Stimulated activated memory B cell treated with anti-CD40 and anti-IgM and Interleukin-4, amounts not matched to agents 10 μg/mL and 1 μg/mL and 100 μg/mL, for 72 hours (primary cell): ENCODE measurements at regions not wholly inside any gene's neighbourhood (a gene's known extent, or its start where the extent isn't known, plus 50 kb on each side); places are given as distances from the start of the nearest gene placed in this dataset.

Source experiments
- ATAC-seq: fragments of 150-1000 bp; cut with Tn5 transposase; 2 replicates; pipeline ENCODE4 v1.10.0; 2021
- H3K27ac Mint-ChIP-seq: one replicate; pipeline ENCODE4 v1.8.0; 2022; ENCODE audit warnings: mild to moderate bottlenecking, mixed read lengths
- H3K27me3 Mint-ChIP-seq: one replicate; pipeline ENCODE4 v1.8.0; 2022; ENCODE audit warnings: mixed read lengths
- H3K36me3 Mint-ChIP-seq: one replicate; pipeline ENCODE4 v1.8.0; 2022; ENCODE audit warnings: mixed read lengths
- H3K4me1 Mint-ChIP-seq: one replicate; pipeline ENCODE4 v1.8.0; 2022; ENCODE audit warnings: mixed read lengths
- H3K4me3 Mint-ChIP-seq: one replicate; pipeline ENCODE4 v1.8.0; 2022; ENCODE audit warnings: mild to moderate bottlenecking, moderate library complexity, mixed read lengths
- H3K9me3 Mint-ChIP-seq: one replicate; pipeline ENCODE4 v1.8.0; 2022; ENCODE audit warnings: mixed read lengths

DNA sequence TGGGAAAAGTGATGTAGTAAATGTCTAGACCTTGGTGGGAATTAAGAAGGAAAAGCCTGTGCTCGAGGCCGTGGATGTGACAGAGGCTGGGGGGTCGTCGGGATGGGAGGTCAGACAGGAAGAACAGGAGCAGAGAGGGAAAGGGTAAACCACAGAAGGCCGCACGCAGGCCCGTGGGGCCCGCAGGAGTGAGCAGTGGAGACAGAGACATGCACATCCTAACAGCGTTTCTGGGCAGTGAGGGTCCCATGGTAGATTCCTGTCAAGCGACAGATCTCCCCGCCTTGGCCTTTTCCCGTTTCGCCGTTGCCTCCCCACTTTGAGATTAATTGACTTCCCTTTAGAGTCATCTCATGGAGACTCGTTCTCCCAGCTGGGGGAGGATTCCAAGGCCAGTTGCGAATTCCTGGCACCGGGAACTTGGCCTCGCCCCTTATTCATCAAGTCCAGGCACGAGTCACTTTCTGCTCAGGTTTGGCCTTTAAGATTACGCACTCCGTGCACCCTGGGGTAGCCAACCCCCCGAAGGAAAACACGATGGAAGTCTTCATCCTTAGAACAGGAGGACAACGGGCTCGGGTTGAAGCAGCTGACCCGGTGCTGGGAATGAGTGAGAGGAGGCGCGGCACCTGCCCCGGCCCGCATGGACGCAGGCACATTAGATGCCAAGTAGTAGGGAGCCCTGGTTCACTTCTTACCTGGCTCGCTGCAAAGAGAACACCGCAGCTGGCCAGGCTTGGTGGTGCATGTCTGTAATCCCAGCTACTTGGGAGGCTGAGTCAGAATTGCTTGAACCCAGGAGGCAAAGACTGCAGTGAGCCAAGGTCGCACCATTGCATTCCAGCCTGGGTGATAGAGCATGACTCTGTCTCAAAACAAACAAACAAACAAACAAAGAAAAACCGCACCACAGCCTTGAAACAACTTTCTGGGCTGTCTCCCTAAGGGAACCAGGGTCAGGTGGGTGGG is 315.2 kb upstream of the SHH start:
- Mint-ChIP-seq H3K36me3 (no peaks in the 10 kb centered on the region), H3K4me3 (no peak overlapping the region), H3K27ac (no peak overlapping the region), H3K4me1 (no peaks in the 10 kb centered on the region), H3K27me3 (no peaks in the 10 kb centered on the region), H3K9me3 (peaks cover 5% of the 10 kb centered on the region)
- no peak for ATAC-seq

DNA sequence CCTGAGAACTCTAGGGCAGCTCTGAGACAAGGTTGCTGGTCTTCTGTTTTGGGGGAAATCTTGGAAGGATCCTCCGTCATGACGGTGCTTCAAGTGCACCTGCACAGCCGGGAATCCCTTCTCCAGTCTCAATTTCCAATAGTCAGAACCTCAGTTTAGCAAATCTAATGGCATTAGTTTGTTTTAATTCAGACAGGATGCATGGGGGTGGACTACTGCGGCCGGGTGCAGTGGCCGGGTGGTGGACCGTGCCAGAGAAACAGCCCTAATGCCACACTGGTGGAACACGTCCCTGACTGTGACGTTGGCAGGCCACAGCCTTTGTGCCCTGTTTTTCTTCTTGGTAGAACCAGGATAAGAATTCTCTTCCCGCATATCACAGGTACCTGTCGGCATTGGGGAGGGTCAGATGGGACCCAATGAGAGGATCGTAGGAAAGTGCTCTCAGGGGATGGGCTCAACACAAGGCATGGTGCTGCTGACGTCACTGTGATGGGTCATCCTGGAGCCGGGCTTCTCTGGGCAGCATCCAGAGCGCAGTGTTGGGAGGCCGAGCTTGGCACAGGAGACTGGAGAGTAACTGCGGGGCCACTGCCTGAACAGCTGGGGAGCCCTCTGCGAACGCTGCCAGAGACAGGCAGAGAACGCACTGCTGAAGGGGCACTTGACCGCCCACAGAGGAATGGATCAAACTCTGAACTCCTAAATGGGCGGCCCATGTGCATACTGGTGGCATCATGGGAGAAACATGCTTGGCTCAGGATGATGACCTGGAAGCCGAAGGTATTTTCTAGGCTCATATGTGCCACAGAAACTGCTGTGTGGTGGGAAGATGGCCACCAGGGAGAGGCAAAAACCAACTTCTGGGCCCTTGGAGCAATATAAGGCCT is 313.8 kb upstream of the SHH start:
- H3K27ac Mint-ChIP-seq: no peak overlapping the region
- no peaks in the 10 kb centered on the region for H3K27me3 Mint-ChIP-seq

DNA sequence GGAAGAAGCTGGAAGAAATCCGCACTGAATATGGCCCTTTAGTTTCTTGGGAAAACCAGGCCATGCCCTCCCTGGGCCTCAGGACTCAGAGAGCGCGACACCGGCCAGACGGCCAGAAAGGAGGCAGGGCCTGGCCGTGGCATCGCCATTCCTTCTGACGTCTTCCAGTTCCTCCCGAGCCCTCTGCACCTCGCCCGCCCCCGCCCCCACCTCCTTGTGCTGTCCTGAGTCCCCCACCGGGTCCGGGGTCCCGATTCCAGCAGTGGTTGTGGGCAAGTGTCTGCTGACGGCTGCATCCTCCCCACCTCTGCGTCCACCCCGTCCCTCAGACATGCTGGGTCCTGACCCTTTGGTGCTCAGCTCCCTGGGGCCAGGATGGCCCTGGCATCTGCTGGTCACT is 312.1 kb upstream of the SHH start:
- Mint-ChIP-seq H3K27ac (no peak overlapping the region), H3K36me3 (no peaks in the 10 kb centered on the region), H3K27me3 (no peaks in the 10 kb centered on the region), H3K4me3 (no peak overlapping the region), H3K4me1 (no peaks in the 10 kb centered on the region), H3K9me3 (no peaks in the 10 kb centered on the region)
- ATAC-seq: no peak

More for the DNA sequence above, 313.8 kb upstream of the SHH start:
- ATAC-seq: no peak
- no peaks in the 10 kb centered on the region for H3K36me3 Mint-ChIP-seq
- no peak overlapping the region for H3K4me3 Mint-ChIP-seq
- H3K9me3 Mint-ChIP-seq: no peaks in the 10 kb centered on the region
- no peaks in the 10 kb centered on the region for H3K4me1 Mint-ChIP-seq

DNA sequence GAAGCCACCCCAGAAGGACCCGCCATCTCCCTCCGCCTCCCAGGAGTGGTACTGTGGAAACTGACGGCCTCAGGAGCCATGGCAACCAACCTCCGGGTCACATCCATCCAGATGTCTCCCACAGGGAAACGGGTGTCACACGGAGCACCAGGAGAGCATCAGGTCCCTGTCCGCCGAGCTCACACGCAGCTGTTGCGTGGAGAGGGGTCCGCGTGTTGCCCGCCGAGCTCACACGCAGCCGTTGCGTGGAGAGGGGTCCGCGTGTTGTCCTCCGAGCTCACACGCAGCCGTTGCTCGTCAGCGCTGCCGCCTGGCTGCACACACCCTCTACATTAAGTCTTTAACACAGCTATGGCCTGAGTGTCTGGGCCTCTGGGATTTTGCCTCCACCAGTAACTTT is 311.1 kb upstream of the SHH start:
- Mint-ChIP-seq H3K9me3 (no peaks in the 10 kb centered on the region), H3K36me3 (no peaks in the 10 kb centered on the region), H3K4me3 (no peak overlapping the region), H3K4me1 (no peaks in the 10 kb centered on the region), H3K27ac (no peak overlapping the region), H3K27me3 (no peaks in the 10 kb centered on the region)
- ATAC-seq: no peak

DNA sequence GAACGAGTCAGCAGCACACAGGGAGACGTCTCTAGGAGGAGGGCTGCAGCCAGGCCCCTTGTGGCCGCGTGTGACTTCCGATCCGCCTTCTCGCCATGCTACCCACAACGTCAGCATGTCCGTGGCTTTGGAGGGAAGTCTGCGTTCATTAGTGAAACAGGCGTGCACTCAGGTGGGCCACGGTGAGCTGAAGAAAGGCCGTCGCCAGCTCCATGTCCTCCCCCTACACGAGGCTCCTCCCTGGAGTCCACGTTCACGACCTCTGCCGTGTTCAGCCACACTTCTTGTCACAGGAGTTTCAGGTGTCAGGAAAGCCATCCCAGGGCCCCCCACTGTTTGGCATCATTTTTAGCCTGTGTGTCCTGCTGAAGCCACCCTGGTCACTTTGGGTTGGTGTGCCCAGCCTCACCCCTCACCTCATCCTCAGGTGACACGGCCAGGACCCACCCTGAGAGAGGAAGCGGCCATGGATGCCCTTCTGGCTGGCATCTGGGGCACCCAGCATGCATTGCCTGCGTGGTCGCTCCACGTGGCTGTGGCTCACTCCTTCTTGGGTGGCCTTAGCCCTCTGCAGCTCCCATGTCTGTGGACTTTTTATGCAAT is 310.6 kb upstream of the SHH start:
- Mint-ChIP-seq H3K9me3 (no peaks in the 10 kb centered on the region), H3K36me3 (no peaks in the 10 kb centered on the region), H3K4me3 (no peak overlapping the region)

DNA sequence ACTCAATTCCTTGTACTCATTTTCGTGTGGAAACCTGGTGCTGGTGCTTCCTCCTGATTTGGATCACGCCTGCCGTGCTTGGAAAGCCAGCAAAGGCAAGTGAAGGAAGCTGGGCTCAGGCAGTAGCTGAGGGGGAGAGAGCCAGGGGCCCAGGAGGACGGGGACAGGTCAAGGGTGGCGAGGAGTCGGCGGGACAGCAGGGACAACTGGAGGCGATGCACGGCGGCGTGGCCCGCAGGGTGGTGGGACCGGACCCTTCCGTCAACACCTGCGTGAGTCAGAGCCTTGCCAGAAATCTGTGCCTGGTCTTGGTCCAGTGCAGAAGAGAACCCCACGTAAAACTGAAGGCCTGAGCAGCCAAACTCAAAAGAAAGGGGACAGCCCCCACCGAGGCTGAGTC is 309.7 kb upstream of the SHH start:
- Mint-ChIP-seq H3K27ac (no peak overlapping the region), H3K4me1 (no peaks in the 10 kb centered on the region), H3K27me3 (no peaks in the 10 kb centered on the region), H3K9me3 (no peaks in the 10 kb centered on the region), H3K36me3 (no peaks in the 10 kb centered on the region), H3K4me3 (no peak overlapping the region)
- no peak for ATAC-seq

More for the DNA sequence above, 310.6 kb upstream of the SHH start:
- no peak for ATAC-seq
- Mint-ChIP-seq H3K27ac (no peak overlapping the region), H3K4me1 (no peaks in the 10 kb centered on the region), H3K27me3 (no peaks in the 10 kb centered on the region)

DNA sequence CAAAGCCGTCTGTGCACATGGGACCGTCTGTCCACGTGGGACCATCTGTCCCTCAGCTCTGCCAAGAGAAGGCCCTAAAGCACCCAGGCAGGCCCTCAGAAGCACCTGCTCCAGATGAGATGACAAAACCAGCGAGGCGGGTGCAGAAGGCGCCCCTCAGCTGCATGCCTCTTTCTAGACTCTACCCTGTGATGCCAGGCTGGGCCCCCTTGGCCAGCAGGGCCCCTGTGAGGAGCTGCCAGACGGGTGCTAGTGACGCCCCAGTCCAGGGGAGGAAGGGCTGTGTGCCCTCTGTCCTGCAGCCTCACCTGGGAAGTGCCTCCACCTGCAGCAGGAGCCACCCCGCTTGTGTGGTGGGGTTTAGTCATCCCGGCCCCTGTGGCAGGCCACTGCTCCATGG is 309.2 kb upstream of the SHH start:
- no peak overlapping the region for H3K4me3 Mint-ChIP-seq
- H3K4me1 Mint-ChIP-seq: no peaks in the 10 kb centered on the region
- no peak overlapping the region for H3K27ac Mint-ChIP-seq
- H3K27me3 Mint-ChIP-seq: no peaks in the 10 kb centered on the region
- H3K36me3 Mint-ChIP-seq: no peaks in the 10 kb centered on the region
- peaks cover 3% of the 10 kb centered on the region for H3K9me3 Mint-ChIP-seq
- no peak for ATAC-seq

DNA sequence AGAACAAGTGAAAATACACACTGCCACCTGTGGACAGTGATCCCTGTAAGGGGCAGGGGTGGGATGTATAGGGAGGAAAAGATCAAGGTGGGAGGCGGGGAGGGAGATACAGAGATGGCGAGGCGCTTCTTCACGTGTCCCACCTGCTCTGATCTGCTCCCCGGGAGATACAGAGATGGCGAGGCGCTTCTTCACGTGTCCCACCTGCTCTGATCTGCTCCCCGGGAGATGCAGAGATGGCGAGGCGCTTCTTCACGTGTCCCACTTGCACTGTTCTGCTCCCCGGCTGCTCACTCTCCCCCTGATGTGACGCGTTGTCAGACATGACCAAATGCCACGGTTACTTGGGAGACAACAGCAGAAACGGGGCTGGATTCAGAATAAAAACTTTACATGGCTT is 308.3 kb upstream of the SHH start:
- no peak overlapping the region for H3K27ac Mint-ChIP-seq
- ATAC-seq: no peak
- H3K9me3 Mint-ChIP-seq: peaks cover 3% of the 10 kb centered on the region
- H3K4me3 Mint-ChIP-seq: no peak overlapping the region
- H3K4me1 Mint-ChIP-seq: no peaks in the 10 kb centered on the region
- no peaks in the 10 kb centered on the region for H3K36me3 Mint-ChIP-seq
- no peaks in the 10 kb centered on the region for H3K27me3 Mint-ChIP-seq

DNA sequence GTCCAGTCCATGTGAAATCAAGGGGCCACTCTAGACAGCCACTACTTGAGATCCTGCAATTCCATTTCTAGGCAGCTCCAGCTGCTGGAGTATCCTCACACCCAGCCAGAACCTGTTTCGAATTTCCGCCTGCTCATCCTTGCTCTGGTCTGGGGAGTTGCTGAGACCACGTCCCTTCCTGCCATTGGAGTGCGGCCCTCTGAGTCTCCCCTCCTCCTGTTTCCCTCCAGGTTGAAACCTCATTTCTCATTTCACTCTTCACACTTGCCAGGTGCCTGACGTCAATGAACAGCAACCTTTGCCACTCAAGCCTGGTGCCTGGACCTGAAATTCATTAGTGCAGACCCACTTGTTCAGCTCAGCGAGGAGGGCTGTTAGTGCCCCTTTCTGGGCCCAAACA is 307.5 kb upstream of the SHH start:
- peak; percentile 17 for ATAC-seq
- peaks cover 3% of the 10 kb centered on the region for H3K9me3 Mint-ChIP-seq
- H3K36me3 Mint-ChIP-seq: no peaks in the 10 kb centered on the region
- no peak overlapping the region for H3K27ac Mint-ChIP-seq
- no peaks in the 10 kb centered on the region for H3K4me1 Mint-ChIP-seq
- no peak overlapping the region for H3K4me3 Mint-ChIP-seq
- no peaks in the 10 kb centered on the region for H3K27me3 Mint-ChIP-seq

DNA sequence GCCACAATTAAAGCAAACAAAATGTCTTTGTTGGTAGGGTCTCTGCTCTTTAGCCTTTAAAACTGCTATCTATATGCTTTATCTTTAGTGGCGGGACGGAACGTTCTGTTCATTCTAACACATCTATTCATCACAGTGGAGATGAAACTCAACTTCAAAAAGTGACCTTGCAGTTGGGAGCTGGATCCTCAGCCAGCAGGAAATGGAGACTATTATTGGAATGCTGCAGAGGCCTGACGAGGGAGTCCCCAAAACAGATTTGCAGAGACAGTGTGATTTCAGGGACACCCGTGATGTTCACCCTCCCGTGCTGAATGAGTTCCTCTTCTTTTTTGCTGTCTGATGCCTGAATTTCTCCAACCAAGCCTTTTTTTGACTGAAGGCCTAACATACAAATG is 306.0 kb upstream of the SHH start:
- Mint-ChIP-seq H3K36me3 (no peaks in the 10 kb centered on the region), H3K4me3 (no peak overlapping the region), H3K27ac (no peak overlapping the region), H3K27me3 (peaks cover 13% of the 10 kb centered on the region), H3K4me1 (no peaks in the 10 kb centered on the region), H3K9me3 (peaks cover 3% of the 10 kb centered on the region)
- no peak for ATAC-seq

DNA sequence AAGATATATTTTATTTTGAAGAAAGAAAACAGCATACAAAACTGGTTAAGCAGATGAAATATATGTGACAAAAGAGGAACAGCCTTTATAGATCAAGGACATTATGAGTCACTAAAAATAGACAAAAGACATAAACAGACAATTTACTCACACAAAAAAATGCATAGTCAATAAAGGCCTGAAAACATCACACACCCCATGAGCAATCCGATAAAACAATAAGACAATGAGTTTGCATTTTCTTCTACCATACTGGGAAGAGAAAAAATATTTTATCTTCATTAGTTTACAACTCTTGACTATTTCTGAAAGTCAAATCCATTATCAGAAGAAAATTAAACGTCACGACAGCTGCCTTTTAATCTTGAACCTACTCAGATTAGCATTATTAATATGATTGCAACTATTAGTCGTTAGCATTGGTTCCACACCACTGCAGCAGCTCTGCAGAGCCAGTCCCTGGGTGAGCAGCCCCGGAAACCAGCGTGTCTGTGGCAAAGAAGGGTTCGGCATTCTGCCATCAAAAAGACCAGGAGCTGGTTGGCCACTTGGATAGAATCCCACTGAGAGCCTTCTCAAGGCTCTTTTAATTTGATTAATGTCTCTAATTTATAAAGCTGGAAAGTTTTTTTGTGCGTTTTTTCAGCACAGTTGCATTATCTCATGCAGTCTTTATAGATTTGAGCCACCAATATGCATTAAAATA is 305.4 kb upstream of the SHH start:
- H3K4me3 Mint-ChIP-seq: no peak overlapping the region
- H3K27me3 Mint-ChIP-seq: peaks cover 15% of the 10 kb centered on the region

DNA sequence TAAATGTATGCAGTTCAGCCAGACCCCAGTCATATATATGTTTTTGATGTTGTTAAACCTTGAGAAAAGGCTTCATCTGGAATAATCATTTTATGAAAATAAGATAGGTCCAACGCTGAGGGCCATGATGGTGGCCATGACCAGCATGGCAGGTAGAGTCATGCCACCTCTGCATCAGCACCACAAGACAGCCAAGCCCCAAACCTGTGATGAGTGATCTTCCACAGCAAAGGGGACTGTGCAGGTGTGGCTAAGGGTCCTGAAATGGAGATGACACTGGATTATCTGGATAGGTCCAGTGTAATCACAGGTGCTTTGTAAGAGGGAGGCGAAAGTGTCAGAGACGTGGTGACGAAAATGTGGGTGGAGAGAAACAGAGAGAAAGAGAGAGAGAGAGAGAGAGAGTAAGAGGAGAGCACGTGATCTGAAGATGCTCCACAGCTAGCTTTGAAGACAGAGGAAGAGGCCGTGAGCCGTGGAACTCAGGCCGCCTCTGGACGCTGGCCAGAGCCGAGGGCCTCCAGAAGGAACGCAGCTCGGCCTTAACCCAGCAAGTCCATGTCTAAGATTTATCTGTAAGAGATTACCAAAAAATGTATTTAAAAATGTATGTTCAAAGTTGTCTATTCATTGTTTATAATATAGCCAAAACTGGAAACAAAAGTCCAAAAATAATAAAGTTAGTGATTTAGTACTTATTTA is 304.4 kb upstream of the SHH start:
- Mint-ChIP-seq H3K27me3 (peaks cover 15% of the 10 kb centered on the region), H3K4me3 (no peak overlapping the region), H3K27ac (no peak overlapping the region), H3K36me3 (no peaks in the 10 kb centered on the region), H3K4me1 (no peaks in the 10 kb centered on the region), H3K9me3 (peaks cover 3% of the 10 kb centered on the region)
- no peak for ATAC-seq

More for the DNA sequence above, 305.4 kb upstream of the SHH start:
- peaks cover 3% of the 10 kb centered on the region for H3K9me3 Mint-ChIP-seq
- ATAC-seq: no peak
- no peaks in the 10 kb centered on the region for H3K36me3 Mint-ChIP-seq
- no peak overlapping the region for H3K27ac Mint-ChIP-seq
- no peaks in the 10 kb centered on the region for H3K4me1 Mint-ChIP-seq

DNA sequence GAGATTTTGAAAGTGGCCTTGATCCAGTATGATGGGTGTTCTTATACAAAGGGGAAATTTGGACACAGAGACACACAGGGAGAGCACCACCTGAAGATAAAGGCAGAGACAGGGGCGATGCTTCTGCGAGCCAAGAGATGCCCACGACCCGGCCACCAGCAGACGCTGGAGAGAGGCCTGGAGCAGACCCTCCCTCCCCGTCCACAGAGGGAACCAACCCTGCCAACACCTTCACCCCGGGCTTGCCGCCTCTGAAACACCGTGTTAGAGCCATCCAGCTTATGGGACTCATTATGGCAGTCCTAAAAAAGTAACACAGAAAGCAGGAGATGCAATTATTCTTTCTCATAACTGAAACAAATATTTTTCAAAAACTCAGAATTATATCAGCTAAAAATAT is 303.3 kb upstream of the SHH start:
- peaks cover 3% of the 10 kb centered on the region for H3K9me3 Mint-ChIP-seq
- no peak for ATAC-seq
- no peaks in the 10 kb centered on the region for H3K4me1 Mint-ChIP-seq
- H3K4me3 Mint-ChIP-seq: no peak overlapping the region
- H3K27me3 Mint-ChIP-seq: peaks cover 15% of the 10 kb centered on the region
- H3K27ac Mint-ChIP-seq: no peak overlapping the region
- no peaks in the 10 kb centered on the region for H3K36me3 Mint-ChIP-seq

DNA sequence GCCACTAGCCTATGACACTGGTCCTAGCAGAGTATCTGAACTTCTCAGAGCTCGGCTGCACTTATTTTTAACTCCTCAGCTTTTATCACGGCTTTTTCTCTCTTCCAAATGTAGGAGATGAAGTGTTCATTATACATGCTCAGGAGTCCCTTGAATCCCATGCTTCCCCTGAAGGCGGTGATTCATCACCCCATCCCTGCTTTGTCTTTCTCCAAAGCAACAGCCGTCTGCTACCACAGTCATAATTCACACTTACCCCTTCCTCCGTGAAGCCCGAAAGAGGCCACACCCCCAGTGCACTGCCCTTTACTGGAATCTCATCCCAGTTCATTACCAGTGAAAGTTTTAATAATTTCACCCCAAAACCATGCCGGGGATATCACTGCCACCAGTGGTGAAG is 301.5 kb upstream of the SHH start:
- no peaks in the 10 kb centered on the region for H3K36me3 Mint-ChIP-seq
- H3K4me1 Mint-ChIP-seq: no peaks in the 10 kb centered on the region
- no peak overlapping the region for H3K27ac Mint-ChIP-seq
- no peak for ATAC-seq
- peaks cover 3% of the 10 kb centered on the region for H3K9me3 Mint-ChIP-seq
- H3K27me3 Mint-ChIP-seq: peaks cover 15% of the 10 kb centered on the region
- no peak overlapping the region for H3K4me3 Mint-ChIP-seq
